Esophagus squamous epithelium (tissue), 5 donors: ENCODE measurements at regions not wholly inside any gene's neighbourhood (a gene's known extent, or its start where the extent isn't known, plus 50 kb on each side); places are given as distances from the start of the nearest gene placed in this dataset.

Source experiments
- DNase-seq: peaks from one replicate; lab custom pipeline; 2025; lab: John Stamatoyannopoulos, UW
- H3K27ac ChIP-seq, 4 donors: fragments of 200-600 bp; sonication (generic); one replicate each; pipeline ENCODE4 v1.5.1; 2016 to 2019; ENCODE audit warnings: mild to moderate bottlenecking in 1 of 4
- H3K27me3 ChIP-seq, 4 donors: fragments of 200-600 bp; sonication (generic); 1 replicate in 3 of 4; 2 replicates in 1 of 4; pipeline versions ENCODE4 v1.5.1 to v1.6.0; 2017 to 2021; ENCODE audit warnings: antibody characterized with exemption in 1 of 4
- H3K36me3 ChIP-seq, 3 donors: fragments of 200-600 bp; sonication (generic); one replicate each; pipeline ENCODE4 v1.5.1; 2016 to 2019
- H3K4me1 ChIP-seq, 3 donors: fragments of 200-600 bp; sonication (generic); one replicate each; pipeline ENCODE4 v1.5.1; 2017 to 2019
- H3K4me3 ChIP-seq, 4 donors: fragments of 200-600 bp; sonication (generic); 1 replicate in 3 of 4; 2 replicates in 1 of 4; pipeline ENCODE4 v1.5.1; 2016 to 2019; ENCODE audit warnings: mild to moderate bottlenecking in 2 of 4, moderate library complexity in 1 of 4
- H3K9me3 ChIP-seq, 3 donors: fragments of 200-600 bp; sonication (generic); one replicate each; pipeline ENCODE4 v1.5.1; 2016 to 2019
- POLR2A ChIP-seq, 4 donors: fragments of 450-650 bp; IDR thresholded peaks; one replicate each; pipeline ENCODE4 v1.6.1; 2017; ENCODE audit warnings: antibody characterized with exemption in 4 of 4, mild to moderate bottlenecking in 4 of 4, moderate library complexity in 3 of 4
- WGBS, 2 donors: methylation state at CpG; one replicate each; pipeline ENCODE4 v1.1.5; 2018; 5-methylcytosine and 5-hydroxymethylcytosine counted together
- intact Hi-C: fragments of 100-400 bp; cut with DNase I; formaldehyde crosslinking; loops from one replicate; pipeline ENCODE4 v1.15.0; 2022
- TF ChIP-seq, protein P1 (sequence below), 6 experiments: fragments of 450-650 bp in 4 of 6; fragments of 200-600 bp in 2 of 6; sonication (generic) in 2 of 6; IDR thresholded peaks; one replicate each; pipeline ENCODE4 v1.5.1; 2016 to 2019; ENCODE audit warnings: antibody characterized with exemption in 6 of 6, mild to moderate bottlenecking in 4 of 6, moderate library complexity in 4 of 6
- donor health status: DM: yes; HTN: yes; CAD: no.

DNA sequence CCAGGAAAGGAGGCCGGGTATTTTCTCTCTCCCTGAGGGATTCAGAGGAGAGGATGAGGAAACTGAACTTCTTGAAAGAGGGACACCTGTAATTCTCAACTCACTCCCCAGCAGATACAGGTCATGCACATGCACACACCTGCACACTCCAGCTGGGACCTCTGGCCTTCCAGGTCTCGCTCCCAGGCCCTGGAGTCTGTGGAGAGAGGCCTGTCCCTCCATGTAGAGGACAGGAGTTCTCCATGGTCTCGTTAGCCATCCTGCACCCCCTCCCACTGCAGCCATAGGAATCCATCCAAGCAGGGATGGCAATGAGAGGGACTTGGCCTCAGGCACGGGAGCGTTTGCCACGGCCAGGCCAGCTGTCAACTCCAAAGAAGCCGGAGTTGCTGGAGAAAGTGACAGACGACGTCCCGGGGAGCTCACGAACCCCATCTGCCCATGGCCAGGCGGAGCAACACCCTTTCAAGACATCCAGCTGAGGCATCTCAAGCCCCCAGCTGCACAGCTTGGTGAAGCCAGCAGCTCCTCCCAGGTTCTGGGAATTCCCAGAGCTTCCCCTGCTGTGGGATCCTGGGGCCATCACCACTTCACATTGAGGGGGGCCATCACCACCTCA is 223.3 kb downstream of the UACA start:
- Histone ChIP-seq H3K4me1 (peaks cover 0 to 17% (median 4%) of the 10 kb centered on the region in 3 donors), H3K36me3 (no peaks in the 10 kb centered on the region), H3K9me3 (no peaks in the 10 kb centered on the region), H3K27me3 (peaks cover 0 to 65% (median 0%) of the 10 kb centered on the region in 4 donors), H3K4me3 (no peak overlapping the region), H3K27ac (no peak overlapping the region)
- DNase-seq, result no peak
- 61% methylated on average over 8 of the region's 12 CpGs; no CpG with 5 or more reads in 1 of the 2 donors for WGBS, 2 donors
- intact Hi-C loops, result no loop called here
- TF ChIP-seq, protein P1, sequence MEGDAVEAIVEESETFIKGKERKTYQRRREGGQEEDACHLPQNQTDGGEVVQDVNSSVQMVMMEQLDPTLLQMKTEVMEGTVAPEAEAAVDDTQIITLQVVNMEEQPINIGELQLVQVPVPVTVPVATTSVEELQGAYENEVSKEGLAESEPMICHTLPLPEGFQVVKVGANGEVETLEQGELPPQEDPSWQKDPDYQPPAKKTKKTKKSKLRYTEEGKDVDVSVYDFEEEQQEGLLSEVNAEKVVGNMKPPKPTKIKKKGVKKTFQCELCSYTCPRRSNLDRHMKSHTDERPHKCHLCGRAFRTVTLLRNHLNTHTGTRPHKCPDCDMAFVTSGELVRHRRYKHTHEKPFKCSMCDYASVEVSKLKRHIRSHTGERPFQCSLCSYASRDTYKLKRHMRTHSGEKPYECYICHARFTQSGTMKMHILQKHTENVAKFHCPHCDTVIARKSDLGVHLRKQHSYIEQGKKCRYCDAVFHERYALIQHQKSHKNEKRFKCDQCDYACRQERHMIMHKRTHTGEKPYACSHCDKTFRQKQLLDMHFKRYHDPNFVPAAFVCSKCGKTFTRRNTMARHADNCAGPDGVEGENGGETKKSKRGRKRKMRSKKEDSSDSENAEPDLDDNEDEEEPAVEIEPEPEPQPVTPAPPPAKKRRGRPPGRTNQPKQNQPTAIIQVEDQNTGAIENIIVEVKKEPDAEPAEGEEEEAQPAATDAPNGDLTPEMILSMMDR (IDR thresholded peaks at IDR 0.05), result no peak
- TF ChIP-seq POLR2A (IDR thresholded peaks at IDR 0.05), result no peak

DNA sequence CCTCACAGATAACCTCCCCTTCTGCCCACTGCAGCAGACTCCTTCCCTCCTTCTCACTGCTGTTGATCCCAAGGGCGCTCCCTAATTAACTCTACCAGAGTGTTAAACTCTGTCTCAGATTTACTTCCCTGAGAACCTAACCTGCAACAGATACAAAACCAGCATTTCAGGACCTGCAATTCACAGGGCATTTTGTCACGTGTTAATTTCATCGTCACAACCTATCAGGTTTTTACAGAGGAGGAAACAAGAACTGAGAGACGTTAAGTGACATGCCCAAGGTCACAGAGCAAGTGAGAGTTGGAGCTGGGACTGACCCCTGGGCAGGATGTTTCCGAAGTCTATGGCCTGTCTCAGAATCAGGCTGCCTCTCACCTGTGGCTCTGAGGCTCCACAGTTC is 223.9 kb downstream of the UACA start:
- no peak for TF ChIP-seq POLR2A (IDR thresholded peaks at IDR 0.05)
- Histone ChIP-seq H3K4me1 (peaks cover 0 to 17% (median 4%) of the 10 kb centered on the region in 3 donors), H3K4me3 (no peak overlapping the region), H3K9me3 (no peaks in the 10 kb centered on the region), H3K27me3 (peaks cover 0 to 71% (median 0%) of the 10 kb centered on the region in 4 donors), H3K36me3 (no peaks in the 10 kb centered on the region), H3K27ac (peak overlapping the region in 1 of 4 donors; percentile 1)
- intact Hi-C loops, result no loop called here
- 86 to 91% methylated on average over 5 of the region's 5 CpGs for WGBS, 2 donors
- no peak for DNase-seq

DNA sequence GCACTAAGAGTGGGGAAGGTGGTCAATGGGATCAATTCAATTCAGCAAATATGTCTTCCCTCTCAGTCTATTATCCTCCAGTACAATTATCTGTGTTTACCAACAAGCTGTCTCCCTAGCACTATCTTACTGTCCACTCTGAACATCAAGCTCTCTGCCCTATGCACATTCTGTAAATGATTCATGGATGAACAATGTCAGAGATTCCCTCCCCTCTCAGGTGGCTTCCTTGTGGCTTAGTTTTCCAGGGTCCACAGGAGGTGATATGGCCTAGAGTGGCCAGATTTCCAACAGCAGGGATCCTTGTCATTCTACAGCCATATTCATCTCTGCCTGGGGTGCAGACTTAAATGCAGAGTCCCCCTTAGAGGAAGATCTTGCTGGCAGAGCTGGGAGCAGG is 225.1 kb downstream of the UACA start:
- no peak overlapping the region for H3K27ac ChIP-seq
- DNase-seq, result no peak
- H3K27me3 ChIP-seq, result peaks cover 0 to 79% (median 0%) of the 10 kb centered on the region in 4 donors
- intact Hi-C loops, result no loop called here
- H3K4me1 ChIP-seq, result peaks cover 0 to 17% (median 4%) of the 10 kb centered on the region in 3 donors
- no peaks in the 10 kb centered on the region for H3K36me3 ChIP-seq
- H3K4me3 ChIP-seq, result no peak overlapping the region
- TF ChIP-seq, protein P1 (IDR thresholded peaks at IDR 0.05), result no peak
- no peak for TF ChIP-seq POLR2A (IDR thresholded peaks at IDR 0.05)
- H3K9me3 ChIP-seq, result no peaks in the 10 kb centered on the region

DNA sequence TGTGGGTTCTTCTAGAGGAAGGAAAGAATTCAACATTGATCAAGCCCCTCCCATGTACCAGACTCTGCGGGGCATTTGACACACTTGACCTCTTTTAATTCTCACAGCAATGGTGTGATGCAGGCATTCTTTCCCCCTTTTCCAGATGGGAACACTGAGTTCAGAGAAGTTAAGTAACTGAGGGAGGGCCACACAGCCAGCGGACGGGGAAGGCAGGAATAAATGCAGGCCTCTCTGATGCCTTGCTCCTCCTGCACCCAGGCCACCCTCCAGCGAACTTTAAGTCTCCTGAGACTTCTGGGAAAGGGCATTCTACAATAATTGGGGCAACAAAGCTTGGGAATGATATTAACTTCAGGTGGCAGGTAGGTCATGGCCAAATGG is 227.4 kb downstream of the UACA start:
- H3K36me3 ChIP-seq, result no peaks in the 10 kb centered on the region
- 64 to 89% methylated on average over 3 to 4 of the region's 4 CpGs for WGBS, 2 donors
- no peak for DNase-seq
- H3K27ac ChIP-seq, result peak overlapping the region in 1 of 4 donors; percentile 25
- peaks cover 0 to 86% (median 0%) of the 10 kb centered on the region in 4 donors for H3K27me3 ChIP-seq
- H3K9me3 ChIP-seq, result no peaks in the 10 kb centered on the region
- no peak for TF ChIP-seq POLR2A (IDR thresholded peaks at IDR 0.05)
- TF ChIP-seq, protein P1 (IDR thresholded peaks at IDR 0.05), result no peak
- intact Hi-C loops, result no loop called here
- H3K4me1 ChIP-seq, result peaks cover 0 to 17% (median 4%) of the 10 kb centered on the region in 3 donors
- no peak overlapping the region for H3K4me3 ChIP-seq

DNA sequence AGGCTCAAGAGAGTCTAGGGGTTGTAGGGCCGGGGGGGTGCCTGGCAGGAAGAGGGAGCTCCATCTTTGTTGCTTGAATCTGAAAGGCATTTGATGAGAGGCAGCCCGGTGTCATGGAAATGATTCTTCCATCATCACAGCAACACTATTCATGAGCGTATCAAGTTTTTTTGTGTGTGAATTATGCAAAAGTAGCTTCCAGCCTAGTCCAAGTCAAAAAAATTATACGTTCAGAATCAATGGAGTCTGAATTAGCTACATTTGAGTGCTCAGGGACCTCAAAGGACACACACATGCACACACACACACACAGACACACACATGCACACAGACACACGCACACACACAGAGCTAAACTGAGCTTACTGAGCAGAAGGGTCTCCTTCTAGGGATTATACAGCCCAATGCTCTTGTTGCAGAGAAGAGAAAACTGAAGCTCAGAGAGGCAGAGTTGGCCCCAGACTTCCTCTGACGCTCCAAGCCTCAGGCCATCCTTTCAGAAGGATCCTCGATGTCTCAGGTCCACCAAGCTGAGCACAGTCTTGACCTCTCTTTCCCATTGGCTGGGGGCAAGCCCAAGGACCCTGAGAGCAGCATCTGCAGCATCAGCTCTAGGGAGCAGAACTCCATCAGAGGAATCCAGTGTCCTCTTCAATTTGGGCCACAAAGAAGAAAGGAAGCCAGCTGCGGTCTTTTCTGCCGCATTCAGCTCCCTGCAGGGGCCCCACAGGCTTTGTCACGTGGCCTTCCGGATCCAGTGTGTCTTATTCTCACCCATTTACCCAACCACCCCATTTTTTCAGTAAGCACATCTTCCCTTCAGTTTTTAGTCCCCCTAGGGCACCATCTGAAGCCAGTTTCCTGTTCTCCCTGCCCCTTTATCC is 228.0 kb downstream of the UACA start:
- DNase-seq, result no peak
- no peaks in the 10 kb centered on the region for H3K36me3 ChIP-seq
- 69 to 77% methylated on average over 8 to 9 of the region's 11 CpGs for WGBS, 2 donors
- H3K4me1 ChIP-seq, result peaks cover 0 to 17% (median 4%) of the 10 kb centered on the region in 3 donors
- H3K9me3 ChIP-seq, result no peaks in the 10 kb centered on the region
- intact Hi-C loops, result no loop called here
- peaks cover 0 to 85% (median 0%) of the 10 kb centered on the region in 4 donors for H3K27me3 ChIP-seq
- H3K4me3 ChIP-seq, result peak overlapping the region in 1 of 4 donors; percentile 11
- TF ChIP-seq, protein P1 (IDR thresholded peaks at IDR 0.05), result no peak
- TF ChIP-seq POLR2A (IDR thresholded peaks at IDR 0.05), result no peak
- peak overlapping the region in 1 of 4 donors; percentile 25 for H3K27ac ChIP-seq
